Activated naive CD8-positive, alpha-beta T cell treated with anti-CD3 and anti-CD28 coated beads, Interleukin-2, amount 50 U/mL, for 24 hours (primary cell): ENCODE measurements at regions not wholly inside any gene's neighbourhood (a gene's known extent, or its start where the extent isn't known, plus 50 kb on each side); places are given as distances from the start of the nearest gene placed in this dataset.
"Not testable (repeated sequence)": the region's sequence is repeated elsewhere in the genome, so short reads cannot be mapped to it uniquely, and the experiment has no call there.

ENCODE experiments used
- ATAC-seq: fragments of 150-1000 bp; cut with Tn5 transposase; one replicate; pipeline ENCODE4 v1.10.0; 2021
- DNase-seq: peaks from one replicate; pipeline ENCODE4 v3.0.0; 2021
- H3K27ac Mint-ChIP-seq: one replicate; pipeline ENCODE4 v1.8.0; 2021; ENCODE audit warnings: mild to moderate bottlenecking, mixed read lengths
- H3K27me3 Mint-ChIP-seq: one replicate; pipeline ENCODE4 v1.8.0; 2021; ENCODE audit warnings: mixed read lengths
- H3K36me3 Mint-ChIP-seq: one replicate; pipeline ENCODE4 v1.8.0; 2021; ENCODE audit warnings: low read depth, mixed read lengths
- H3K4me1 Mint-ChIP-seq: one replicate; pipeline ENCODE4 v1.8.0; 2021; ENCODE audit warnings: mixed read lengths
- H3K4me3 Mint-ChIP-seq: one replicate; pipeline ENCODE4 v1.8.0; 2021; ENCODE audit warnings: mild to moderate bottlenecking, moderate library complexity, mixed read lengths
- H3K9me3 Mint-ChIP-seq: one replicate; pipeline ENCODE4 v1.8.0; 2021; ENCODE audit warnings: mixed read lengths

- Mint-ChIP-seq H3K36me3 (no peaks in the 10 kb centered on the region), H3K27ac (no peak overlapping the region), H3K4me3 (no peak overlapping the region), H3K27me3 (peaks cover 2% of the 10 kb centered on the region), H3K4me1 (no peaks in the 10 kb centered on the region), H3K9me3 (no peaks in the 10 kb centered on the region)
- ATAC-seq (no peak), DNase-seq (no peak)
Measured at GRCh38 chr4:14347526-14347925, 654.8 kb upstream of the CPEB2 start.

- Mint-ChIP-seq H3K27ac (no peak overlapping the region), H3K36me3 (no peaks in the 10 kb centered on the region), H3K27me3 (peaks cover 2% of the 10 kb centered on the region), H3K4me1 (no peaks in the 10 kb centered on the region), H3K9me3 (no peaks in the 10 kb centered on the region), H3K4me3 (no peak overlapping the region)
- ATAC-seq, result no peak
- DNase-seq, result no peak
Measured at GRCh38 chr4:14348506-14348905, 653.8 kb upstream of the CPEB2 start.

- H3K4me1 Mint-ChIP-seq, H3K27ac Mint-ChIP-seq, DNase-seq, H3K4me3 Mint-ChIP-seq, H3K9me3 Mint-ChIP-seq, ATAC-seq, H3K36me3 Mint-ChIP-seq, H3K27me3 Mint-ChIP-seq: not testable (repeated sequence)
Measured at GRCh38 chr4:14358544-14359160, 643.6 kb upstream of the CPEB2 start.

GRCh38 chr4:14359991-14360390 is 642.3 kb upstream of the CPEB2 start:
- no peaks in the 10 kb centered on the region for H3K36me3 Mint-ChIP-seq
- peaks cover 3% of the 10 kb centered on the region for H3K27me3 Mint-ChIP-seq
- H3K4me3 Mint-ChIP-seq, result no peak overlapping the region

GRCh38 chr4:14361084-14361483 is 641.2 kb upstream of the CPEB2 start:
- no peaks in the 10 kb centered on the region for H3K4me1 Mint-ChIP-seq
- no peak for DNase-seq
- no peaks in the 10 kb centered on the region for H3K36me3 Mint-ChIP-seq
- no peak overlapping the region for H3K27ac Mint-ChIP-seq
- H3K9me3 Mint-ChIP-seq, result no peaks in the 10 kb centered on the region
- no peaks in the 10 kb centered on the region for H3K27me3 Mint-ChIP-seq
- no peak overlapping the region for H3K4me3 Mint-ChIP-seq
- ATAC-seq, result no peak

More at GRCh38 chr4:14359991-14360390, 642.3 kb upstream of the CPEB2 start:
- no peaks in the 10 kb centered on the region for H3K4me1 Mint-ChIP-seq
- no peak for ATAC-seq
- H3K9me3 Mint-ChIP-seq, result no peaks in the 10 kb centered on the region
- H3K27ac Mint-ChIP-seq, result no peak overlapping the region
- no peak for DNase-seq

- ATAC-seq (no peak), DNase-seq (no peak)
- no peak overlapping the region for H3K4me3 Mint-ChIP-seq
- H3K27me3 Mint-ChIP-seq, result no peaks in the 10 kb centered on the region
- H3K27ac Mint-ChIP-seq, result no peak overlapping the region
- no peaks in the 10 kb centered on the region for H3K36me3 Mint-ChIP-seq
- no peaks in the 10 kb centered on the region for H3K9me3 Mint-ChIP-seq
- H3K4me1 Mint-ChIP-seq, result no peaks in the 10 kb centered on the region
Measured at GRCh38 chr4:14362385-14362784, 639.9 kb upstream of the CPEB2 start.

- no peak for ATAC-seq
- H3K9me3 Mint-ChIP-seq, result no peaks in the 10 kb centered on the region
- no peaks in the 10 kb centered on the region for H3K27me3 Mint-ChIP-seq
- no peak overlapping the region for H3K4me3 Mint-ChIP-seq
- H3K36me3 Mint-ChIP-seq, result no peaks in the 10 kb centered on the region
- H3K27ac Mint-ChIP-seq, result no peak overlapping the region
- no peaks in the 10 kb centered on the region for H3K4me1 Mint-ChIP-seq
- no peak for DNase-seq
Measured at GRCh38 chr4:14364953-14365536, 637.2 kb upstream of the CPEB2 start.

- ATAC-seq, result no peak
- H3K27me3 Mint-ChIP-seq, result no peaks in the 10 kb centered on the region
- peaks cover 13% of the 10 kb centered on the region for H3K9me3 Mint-ChIP-seq
- no peak overlapping the region for H3K4me3 Mint-ChIP-seq
- DNase-seq, result no peak
- H3K4me1 Mint-ChIP-seq, result no peaks in the 10 kb centered on the region
- no peak overlapping the region for H3K27ac Mint-ChIP-seq
- H3K36me3 Mint-ChIP-seq, result no peaks in the 10 kb centered on the region
Measured at GRCh38 chr4:14368391-14368790, 633.9 kb upstream of the CPEB2 start.

- H3K27ac Mint-ChIP-seq, result no peak overlapping the region
Measured at GRCh38 chr4:14371131-14371530, 631.1 kb upstream of the CPEB2 start.

GRCh38 chr4:14375816-14376215 is 626.5 kb upstream of the CPEB2 start:
- no peak for DNase-seq
- peaks cover 17% of the 10 kb centered on the region for H3K9me3 Mint-ChIP-seq

More at GRCh38 chr4:14371131-14371530, 631.1 kb upstream of the CPEB2 start:
- H3K4me1 Mint-ChIP-seq, result no peaks in the 10 kb centered on the region
- no peak for DNase-seq
- no peaks in the 10 kb centered on the region for H3K36me3 Mint-ChIP-seq
- H3K9me3 Mint-ChIP-seq, result peaks cover 13% of the 10 kb centered on the region
- no peak for ATAC-seq
- no peaks in the 10 kb centered on the region for H3K27me3 Mint-ChIP-seq
- no peak overlapping the region for H3K4me3 Mint-ChIP-seq

GRCh38 chr4:14379183-14379582 is 623.1 kb upstream of the CPEB2 start:
- ATAC-seq, result no peak
- Mint-ChIP-seq H3K4me1 (no peaks in the 10 kb centered on the region), H3K9me3 (peaks cover 4% of the 10 kb centered on the region), H3K36me3 (no peaks in the 10 kb centered on the region), H3K27ac (no peak overlapping the region), H3K27me3 (peaks cover 4% of the 10 kb centered on the region), H3K4me3 (no peak overlapping the region)
- DNase-seq, result no peak

More at GRCh38 chr4:14375816-14376215, 626.5 kb upstream of the CPEB2 start:
- Mint-ChIP-seq H3K36me3 (no peaks in the 10 kb centered on the region), H3K4me3 (no peak overlapping the region), H3K27me3 (no peaks in the 10 kb centered on the region), H3K27ac (no peak overlapping the region), H3K4me1 (no peaks in the 10 kb centered on the region)
- no peak for ATAC-seq

- Mint-ChIP-seq H3K4me1 (no peaks in the 10 kb centered on the region), H3K9me3 (peaks cover 5% of the 10 kb centered on the region), H3K36me3 (no peaks in the 10 kb centered on the region), H3K27me3 (peaks cover 4% of the 10 kb centered on the region), H3K4me3 (no peak overlapping the region), H3K27ac (no peak overlapping the region)
- no peak for DNase-seq
- ATAC-seq, result no peak
Measured at GRCh38 chr4:14383652-14384051, 618.6 kb upstream of the CPEB2 start.

- no peaks in the 10 kb centered on the region for H3K36me3 Mint-ChIP-seq
- no peak for ATAC-seq
- H3K27ac Mint-ChIP-seq, result no peak overlapping the region
- peaks cover 4% of the 10 kb centered on the region for H3K9me3 Mint-ChIP-seq
- peaks cover 4% of the 10 kb centered on the region for H3K27me3 Mint-ChIP-seq
- DNase-seq, result no peak
- H3K4me3 Mint-ChIP-seq, result no peak overlapping the region
- H3K4me1 Mint-ChIP-seq, result no peaks in the 10 kb centered on the region
Measured at GRCh38 chr4:14384824-14385223, 617.5 kb upstream of the CPEB2 start.

GRCh38 chr4:14386196-14386595 is 616.1 kb upstream of the CPEB2 start:
- H3K36me3 Mint-ChIP-seq, result no peaks in the 10 kb centered on the region
- peaks cover 4% of the 10 kb centered on the region for H3K9me3 Mint-ChIP-seq
- H3K4me3 Mint-ChIP-seq, result no peak overlapping the region
- DNase-seq (no peak), ATAC-seq (no peak)
- no peaks in the 10 kb centered on the region for H3K4me1 Mint-ChIP-seq
- H3K27me3 Mint-ChIP-seq, result peaks cover 4% of the 10 kb centered on the region
- no peak overlapping the region for H3K27ac Mint-ChIP-seq

- H3K4me1 Mint-ChIP-seq, result no peaks in the 10 kb centered on the region
- peaks cover 4% of the 10 kb centered on the region for H3K27me3 Mint-ChIP-seq
- H3K27ac Mint-ChIP-seq, result no peak overlapping the region
- DNase-seq (no peak), ATAC-seq (no peak)
- peaks cover 4% of the 10 kb centered on the region for H3K9me3 Mint-ChIP-seq
- H3K36me3 Mint-ChIP-seq, result no peaks in the 10 kb centered on the region
- H3K4me3 Mint-ChIP-seq, result no peak overlapping the region
Measured at GRCh38 chr4:14387647-14388046, 614.6 kb upstream of the CPEB2 start.

- Mint-ChIP-seq H3K4me3 (no peak overlapping the region), H3K36me3 (no peaks in the 10 kb centered on the region)
Measured at GRCh38 chr4:14392378-14392777, 609.9 kb upstream of the CPEB2 start.

More at GRCh38 chr4:14392378-14392777, 609.9 kb upstream of the CPEB2 start:
- no peaks in the 10 kb centered on the region for H3K4me1 Mint-ChIP-seq
- peaks cover 3% of the 10 kb centered on the region for H3K9me3 Mint-ChIP-seq
- no peaks in the 10 kb centered on the region for H3K27me3 Mint-ChIP-seq
- no peak for DNase-seq
- no peak overlapping the region for H3K27ac Mint-ChIP-seq
- ATAC-seq, result no peak
